Smooth muscle cell of the brain vasculature (primary cell): ENCODE measurements at regions not wholly inside any gene's neighbourhood (a gene's known extent, or its start where the extent isn't known, plus 50 kb on each side); places are given as distances from the start of the nearest gene placed in this dataset.

Experiments
- DNase-seq: peaks from one replicate; pipeline ENCODE4 v3.0.0-alpha.2; 2012; ENCODE audit warnings: low read depth, low spot score

DNA sequence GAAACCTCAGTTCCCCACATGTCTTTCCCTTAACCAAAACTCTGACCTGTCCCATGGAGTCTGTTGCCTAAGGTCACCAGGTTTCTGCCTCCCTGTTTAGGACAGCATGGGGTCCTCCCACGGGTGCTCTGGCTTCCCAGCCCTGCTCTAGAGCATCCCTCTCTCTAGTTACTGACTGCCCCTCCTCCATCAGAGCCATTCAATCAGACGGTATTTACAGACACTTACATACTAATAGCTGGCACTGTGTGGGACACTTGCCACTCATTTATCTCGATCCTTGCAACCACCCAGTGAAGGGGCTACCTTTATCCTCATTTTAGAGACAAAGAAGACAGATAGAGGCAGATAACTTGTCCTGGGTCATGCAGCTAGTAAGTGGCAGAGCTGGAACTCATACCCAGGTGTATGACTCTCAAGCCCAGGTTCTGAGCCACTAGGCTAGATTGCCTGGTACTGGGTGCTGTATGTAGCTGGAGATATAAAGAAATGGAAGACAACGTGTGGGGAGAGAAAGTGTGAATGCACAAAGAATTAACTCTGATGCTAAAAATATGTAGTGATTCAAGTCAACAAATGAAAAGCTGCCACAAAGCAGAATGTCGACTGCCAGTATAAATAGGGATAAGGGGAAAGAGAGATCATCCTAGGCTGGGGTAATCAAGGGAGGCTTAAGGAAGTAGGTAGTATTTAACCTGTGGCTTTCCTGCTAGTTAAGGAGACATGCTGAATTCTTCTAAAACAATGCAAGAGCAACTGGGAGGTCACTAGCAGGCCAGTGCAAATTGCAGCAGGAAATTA lies 52.5 kb upstream of the PDE8B start:
- no peak for DNase-seq

DNA sequence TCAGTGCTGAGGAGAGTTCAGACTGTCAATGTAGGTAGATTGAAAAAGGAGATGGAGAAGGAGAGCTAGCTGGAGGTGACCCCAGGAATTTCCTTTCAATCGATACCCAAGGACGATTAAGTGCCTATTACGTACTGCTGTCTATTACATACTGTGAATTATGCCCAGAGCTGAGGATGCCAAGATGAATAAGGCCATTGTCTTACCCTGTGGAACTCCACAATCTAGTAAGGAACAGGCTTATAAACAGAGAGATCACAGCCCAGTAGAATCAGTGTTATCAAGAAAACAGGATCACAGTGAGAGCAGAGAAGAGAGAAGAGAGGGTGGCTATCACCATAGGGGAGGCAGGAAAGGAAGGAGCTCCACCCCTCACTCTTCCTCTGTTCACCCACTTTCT lies 54.1 kb upstream of the PDE8B start:
- DNase-seq = no peak

DNA sequence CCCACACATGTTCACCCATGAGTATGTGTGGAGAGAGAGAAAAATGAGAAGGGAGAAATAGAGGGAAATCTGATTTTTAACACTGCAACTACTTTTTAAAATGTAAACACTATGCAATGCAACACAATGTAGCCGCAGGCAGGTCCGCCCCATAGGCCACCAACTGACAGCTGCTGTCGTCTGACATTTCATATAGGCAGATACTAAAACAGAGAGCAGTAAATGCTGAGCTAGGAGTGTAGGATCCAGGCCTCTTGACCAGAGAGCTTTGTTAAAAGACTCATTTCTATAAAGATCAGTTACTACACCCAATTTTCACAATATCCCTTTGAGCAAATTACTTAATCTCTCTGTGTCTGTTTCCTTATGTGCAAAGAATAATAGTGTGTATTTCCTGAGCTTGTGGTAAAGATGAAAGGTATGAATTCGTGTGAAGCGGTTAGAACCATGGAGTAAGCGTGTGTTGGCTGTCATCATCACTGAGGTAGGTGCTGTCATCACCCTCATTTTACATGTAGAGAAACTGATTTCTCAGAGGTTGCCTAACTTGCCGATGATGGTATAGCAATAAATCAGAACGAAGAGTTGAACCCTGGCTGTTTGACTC lies 55.2 kb upstream of the PDE8B start:
- DNase-seq = no peak

DNA sequence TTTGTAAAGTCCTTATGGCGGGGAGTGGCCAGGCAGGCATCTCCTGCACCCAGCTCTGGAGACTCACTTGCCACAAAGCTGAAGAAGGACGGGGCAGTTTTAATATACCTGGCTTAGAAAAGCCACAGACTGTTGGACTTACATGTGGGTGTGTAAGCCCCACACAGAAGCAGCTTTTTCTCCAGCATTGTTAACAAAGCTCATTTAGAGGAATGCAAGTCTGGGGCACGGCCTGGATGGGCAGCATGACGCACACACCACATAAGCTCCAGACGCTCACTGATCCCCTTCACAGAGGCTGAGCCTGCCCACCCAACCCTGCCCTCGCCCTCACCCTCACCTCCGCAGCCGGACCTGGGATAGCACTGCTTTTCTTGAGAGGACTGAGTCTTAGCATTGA lies 58.0 kb upstream of the PDE8B start:
- DNase-seq = no peak

DNA sequence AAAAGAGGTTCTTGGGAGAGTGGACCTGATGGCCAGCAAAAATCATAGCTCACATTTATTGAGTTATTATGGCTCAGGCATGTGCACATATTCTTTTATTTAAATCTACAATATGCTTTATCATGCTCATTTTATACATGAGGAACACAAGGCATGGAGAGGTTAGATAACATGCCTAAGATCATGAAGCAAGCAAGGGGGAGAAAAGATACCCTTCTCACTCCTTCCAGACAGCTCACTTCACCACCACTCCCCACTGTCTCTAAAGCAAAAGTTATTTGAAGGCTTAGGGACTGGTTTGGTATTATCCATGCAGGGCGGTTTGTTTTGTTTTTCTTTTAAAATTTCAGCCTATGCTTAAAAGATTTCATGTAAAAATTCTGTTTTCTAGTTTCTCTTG lies 59.0 kb upstream of the PDE8B start:
- DNase-seq = no peak

DNA sequence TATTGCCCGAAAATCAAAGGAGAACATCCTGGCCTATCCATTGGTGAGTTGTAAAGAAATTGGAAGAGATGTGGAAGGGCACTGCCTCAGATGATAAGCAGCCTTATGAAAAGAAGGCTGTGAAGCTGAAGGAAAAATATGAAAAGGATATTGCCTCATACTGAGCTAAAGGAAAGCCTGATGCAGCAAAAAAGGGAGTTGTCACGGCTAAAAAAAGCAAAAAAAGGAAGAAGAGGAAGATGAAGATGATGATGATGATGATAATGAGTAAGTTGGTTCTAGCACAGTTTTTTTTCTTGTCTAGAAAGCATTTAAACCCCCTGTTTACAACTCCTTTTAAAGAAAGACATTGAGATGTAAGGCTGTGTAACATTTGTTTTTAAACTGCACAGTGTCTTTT lies 59.8 kb upstream of the ZBED3 start:
- DNase-seq = no peak

DNA sequence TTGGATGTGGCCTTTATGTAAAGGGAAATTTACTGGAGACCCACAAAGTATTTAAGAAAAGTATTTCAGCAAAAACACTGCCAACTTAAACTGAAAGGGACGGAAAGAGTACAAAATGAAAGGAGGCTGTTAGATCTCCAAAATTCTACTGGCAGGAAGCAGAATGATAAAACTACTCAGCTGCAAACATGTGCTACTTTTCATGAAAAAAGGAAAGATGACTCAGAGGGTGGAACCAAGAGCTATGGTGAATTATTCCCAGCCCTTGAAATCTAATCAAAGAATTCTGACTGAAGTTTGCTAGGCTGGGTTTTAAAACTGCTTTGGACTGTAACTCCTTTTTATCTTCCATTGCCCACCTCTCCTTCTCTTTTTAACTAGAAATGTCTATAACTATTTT lies 58.6 kb upstream of the ZBED3 start:
- no peak for DNase-seq

DNA sequence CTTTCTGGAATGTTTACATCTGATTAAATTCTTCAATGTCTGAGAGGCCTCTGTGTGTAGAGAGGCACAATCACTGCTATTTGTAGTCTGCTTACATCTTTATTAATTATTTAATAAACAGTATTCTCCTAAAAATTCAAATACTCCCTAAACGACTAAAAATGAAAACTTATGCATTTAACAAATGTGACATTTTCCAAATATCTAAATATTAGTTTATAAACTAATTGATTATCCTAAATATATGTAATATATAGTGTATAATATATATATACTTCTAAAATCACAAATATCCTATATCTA lies 57.7 kb upstream of the ZBED3 start:
- DNase-seq = no peak

DNA sequence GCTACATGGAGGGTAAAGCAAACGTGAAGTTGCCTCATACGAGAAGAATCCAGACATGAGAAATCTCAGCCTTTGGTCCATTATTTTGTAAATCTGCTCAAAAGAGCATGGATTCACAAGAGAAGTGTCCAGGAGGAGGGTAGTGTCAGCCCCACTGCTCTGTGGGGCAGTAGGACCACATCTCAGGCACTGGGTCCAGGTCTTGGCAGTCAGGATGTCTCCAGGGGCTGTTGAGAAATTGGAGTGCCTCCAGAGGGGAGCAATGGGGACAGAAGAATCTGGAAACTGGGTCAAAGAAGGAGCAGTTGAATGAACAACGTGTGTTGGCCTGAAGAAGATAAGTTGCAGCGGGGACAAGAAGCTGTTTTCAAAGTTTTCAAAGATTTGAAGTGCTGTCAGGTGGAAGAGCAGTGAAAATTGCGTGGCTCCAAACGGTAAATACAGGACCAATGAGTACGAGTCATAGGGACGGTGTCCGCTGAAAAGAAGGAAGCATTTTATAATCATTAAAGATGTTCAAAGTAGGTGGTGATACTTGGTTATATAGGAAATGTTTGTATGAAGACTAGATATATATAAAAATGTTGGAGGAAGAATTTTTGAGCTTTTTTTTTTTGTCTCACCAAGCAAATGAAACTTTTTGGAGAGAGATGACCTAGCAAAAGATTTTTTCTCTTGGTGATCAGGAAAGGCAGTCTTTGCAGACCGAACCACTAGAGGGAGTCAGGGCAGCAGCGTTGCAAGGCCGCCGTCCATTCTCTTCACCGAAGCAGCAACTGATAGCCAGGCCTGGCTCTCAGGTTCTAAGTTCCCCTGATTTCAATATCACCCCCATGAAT lies 57.1 kb upstream of the ZBED3 start:
- DNase-seq = peak; percentile 54

DNA sequence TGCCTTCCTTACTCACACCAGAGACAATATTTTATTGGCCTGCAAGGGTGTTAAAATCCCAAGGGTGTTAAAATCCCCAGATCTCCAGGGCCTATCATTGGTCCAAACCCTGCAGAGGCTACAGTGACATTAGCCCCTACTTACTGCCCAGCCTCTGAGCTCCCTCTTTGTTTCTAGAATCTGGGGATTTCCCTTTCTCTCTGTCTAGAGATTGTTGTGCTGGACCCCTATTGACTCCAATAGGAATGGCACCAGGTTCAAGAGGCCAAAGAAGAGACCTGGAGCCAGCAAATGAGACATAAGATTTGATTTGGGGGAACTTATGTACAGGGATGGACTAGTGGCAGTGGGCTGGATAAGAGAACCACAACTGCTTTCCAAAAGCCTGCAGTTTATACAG lies 53.3 kb upstream of the ZBED3 start:
- no peak for DNase-seq

DNA sequence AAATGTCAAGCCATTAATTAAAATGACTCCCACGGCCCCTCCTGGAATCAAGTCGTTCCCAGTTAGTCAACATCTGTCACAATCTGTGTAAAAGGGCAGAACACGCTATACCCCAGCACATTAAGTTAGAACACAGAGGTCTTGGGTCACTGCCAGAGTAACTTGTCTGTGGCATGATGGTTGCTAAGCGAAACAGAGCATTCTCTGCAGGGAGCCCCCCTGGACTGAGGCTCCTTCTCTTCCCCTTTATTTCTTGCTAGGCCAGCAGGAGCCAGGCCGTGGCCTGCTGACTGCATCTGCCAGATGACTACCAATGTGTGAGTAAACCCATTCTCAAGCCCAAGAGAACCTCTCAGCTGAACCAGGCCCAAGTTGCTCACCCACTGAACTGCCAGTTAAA lies 51.9 kb upstream of the ZBED3 start:
- DNase-seq = peak; percentile 92
